Transverse colon (tissue), 4 donors: ENCODE measurements at regions not wholly inside any gene's neighbourhood (a gene's known extent, or its start where the extent isn't known, plus 50 kb on each side); places are given as distances from the start of the nearest gene placed in this dataset.

ENCODE experiments used
- CTCF ChIP-seq, 5 experiments: fragments of 200-600 bp in 3 of 5; fragments of 450-650 bp in 2 of 5; sonication (generic) in 3 of 5; IDR thresholded peaks; 1 replicate in 2 of 5; 2 replicates in 3 of 5; pipeline ENCODE4 v1.5.1; 2016 to 2017; ENCODE audit warnings: antibody characterized with exemption in 5 of 5, inconsistent platforms in 3 of 5, mild to moderate bottlenecking in 2 of 5, moderate library complexity in 1 of 5
- EP300 ChIP-seq: sonication (generic); formaldehyde crosslinking; IDR thresholded peaks from one replicate; pipeline ENCODE4 v1.6.1; 2017; ENCODE audit warnings: antibody characterized with exemption, low read depth
- POLR2AphosphoS5 ChIP-seq, 3 donors: sonication (generic); formaldehyde crosslinking; IDR thresholded peaks; one replicate each; pipeline ENCODE4 v1.6.1; 2016; ENCODE audit warnings: antibody characterized with exemption in 3 of 3

- TF ChIP-seq CTCF (IDR thresholded peaks at IDR 0.05) = no peak
- no peak for TF ChIP-seq EP300
- TF ChIP-seq POLR2AphosphoS5 (IDR thresholded peaks at IDR 0.05) = no peak
Observed at GRCh38 chr1:61627365-61627764, 97.6 kb downstream of the TM2D1 start.
